GM21447 (cell line): ENCODE measurements at regions not wholly inside any gene's neighbourhood (a gene's known extent, or its start where the extent isn't known, plus 50 kb on each side); places are given as distances from the start of the nearest gene placed in this dataset.
A peak's percentile ranks its signal among the peaks of the same experiment; 100 is the strongest.

Experiments used
- ATAC-seq: cut with Tn5 transposase; IDR thresholded peaks from one replicate; pipeline ENCODE4 v1.9.1; 2021; ENCODE audit not compliant: unreplicated experiment

DNA sequence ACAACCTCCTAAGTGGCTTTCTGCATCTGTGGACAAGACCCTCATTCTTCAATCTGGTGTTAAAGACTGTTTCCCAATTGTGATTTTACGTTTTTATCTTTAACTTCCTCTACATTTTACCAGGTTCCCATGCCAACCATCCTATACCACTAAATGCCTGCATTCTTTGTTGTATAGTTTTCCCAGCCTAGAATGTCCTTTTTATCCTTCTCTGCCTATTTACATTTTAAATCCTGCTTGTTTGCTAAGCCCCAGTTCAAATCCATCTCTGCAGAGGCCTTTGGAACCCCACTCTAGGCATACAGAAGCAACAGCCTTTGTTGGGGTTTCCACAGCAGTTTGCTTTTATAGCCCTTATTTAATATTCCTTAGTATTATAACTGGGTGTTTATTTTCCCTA is 325.1 kb upstream of the DDHD1 start:
- no peak for ATAC-seq

- ATAC-seq = no peak
Observed at GRCh38 chr14:53473480-53473879, 320.4 kb upstream of the DDHD1 start.

- no peak for ATAC-seq
Observed at GRCh38 chr14:53472306-53472705, 319.2 kb upstream of the DDHD1 start.

DNA sequence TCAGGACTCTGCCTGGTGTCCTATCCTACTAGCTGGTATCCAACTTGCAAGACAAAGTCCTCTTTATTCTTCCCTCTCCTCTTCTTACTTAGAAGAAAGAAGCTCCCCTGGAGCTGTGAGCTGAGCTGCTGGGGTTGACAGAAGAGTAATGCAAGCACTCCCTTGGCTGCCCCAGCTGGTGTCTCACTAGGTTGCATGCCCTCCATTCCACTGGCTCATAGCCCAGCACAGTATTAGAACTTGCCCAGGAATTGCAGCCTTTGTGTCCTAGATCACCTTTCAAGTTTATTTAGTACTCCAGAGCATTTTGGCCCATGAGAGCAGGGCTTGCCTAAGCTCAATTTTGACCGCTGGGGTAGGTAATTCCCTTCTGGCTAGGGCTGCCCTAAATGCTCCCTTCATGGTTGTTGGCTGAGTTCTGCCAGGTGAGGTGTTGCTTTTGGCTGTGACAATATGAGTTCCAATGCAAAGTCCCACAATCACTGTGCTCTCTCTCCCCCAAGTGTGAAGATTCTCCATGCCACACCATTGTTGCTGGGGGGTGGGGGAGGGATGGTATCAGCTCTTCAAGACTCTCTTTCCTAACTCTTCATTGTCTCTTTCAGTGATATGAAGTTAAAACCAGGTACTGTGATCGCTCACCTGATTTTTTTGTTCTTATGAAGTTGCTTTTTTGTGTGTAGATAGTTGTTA is 317.4 kb upstream of the DDHD1 start:
- no peak for ATAC-seq

DNA sequence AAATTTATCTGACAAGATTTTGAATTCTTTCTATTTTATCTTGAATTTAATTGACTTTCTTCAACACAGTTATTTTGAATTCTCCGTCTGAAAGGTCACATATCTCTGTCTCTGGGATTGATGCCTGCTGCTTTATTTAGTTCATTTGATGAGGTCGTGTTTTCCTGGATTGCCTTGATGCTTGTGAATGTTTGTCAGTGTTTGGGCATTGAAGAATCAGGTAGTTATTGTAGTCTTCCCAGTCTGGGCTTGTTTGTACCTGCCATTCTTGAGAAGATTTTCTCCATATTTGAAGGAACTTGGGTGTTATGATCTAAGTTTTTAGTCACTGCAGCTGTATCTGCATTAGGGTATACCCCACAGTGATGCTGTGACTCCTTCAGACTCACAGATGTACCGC is 315.8 kb upstream of the DDHD1 start:
- no peak for ATAC-seq

GRCh38 chr14:53464376-53464775 is 311.3 kb upstream of the DDHD1 start:
- no peak for ATAC-seq

DNA sequence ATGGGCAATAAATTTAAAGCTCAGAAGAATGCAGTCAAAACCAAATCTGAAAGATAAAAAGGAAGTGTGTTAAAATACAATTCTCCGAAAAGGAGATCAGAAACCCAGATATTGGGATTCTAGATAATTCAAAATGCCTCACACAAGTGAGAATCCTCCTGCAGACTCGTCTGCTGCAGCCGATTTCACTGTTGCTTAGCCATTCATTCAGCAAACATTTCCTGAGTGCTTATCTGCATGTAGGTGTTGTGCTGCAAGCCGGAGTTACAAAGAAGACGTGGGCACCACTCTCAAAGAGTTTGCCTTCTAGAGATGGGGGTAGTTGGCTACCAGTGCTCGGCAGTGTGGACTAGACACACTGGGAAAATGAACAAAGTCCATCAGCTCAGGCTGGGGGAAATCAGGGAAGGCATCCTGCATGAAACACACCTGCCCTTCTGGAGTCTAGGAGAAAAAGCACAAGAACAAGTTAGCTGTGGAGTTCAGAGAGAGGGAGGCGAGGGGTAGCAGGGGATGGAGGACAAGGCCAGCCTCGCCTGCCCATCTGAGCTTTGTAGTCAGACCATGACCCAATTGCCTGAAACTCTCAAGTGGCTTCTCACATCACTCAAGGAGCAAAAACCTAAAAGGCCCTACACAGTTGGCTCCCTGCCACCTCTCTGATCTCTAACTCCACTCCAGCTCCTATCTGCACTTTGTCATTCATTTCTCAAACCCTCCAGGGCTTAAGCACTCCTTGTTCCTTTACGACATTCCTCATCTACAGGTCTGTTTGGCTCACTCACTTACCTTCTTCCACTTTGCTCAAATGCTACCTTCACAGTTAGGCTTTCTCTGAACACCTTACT is 310.0 kb upstream of the DDHD1 start:
- ATAC-seq = no peak

DNA sequence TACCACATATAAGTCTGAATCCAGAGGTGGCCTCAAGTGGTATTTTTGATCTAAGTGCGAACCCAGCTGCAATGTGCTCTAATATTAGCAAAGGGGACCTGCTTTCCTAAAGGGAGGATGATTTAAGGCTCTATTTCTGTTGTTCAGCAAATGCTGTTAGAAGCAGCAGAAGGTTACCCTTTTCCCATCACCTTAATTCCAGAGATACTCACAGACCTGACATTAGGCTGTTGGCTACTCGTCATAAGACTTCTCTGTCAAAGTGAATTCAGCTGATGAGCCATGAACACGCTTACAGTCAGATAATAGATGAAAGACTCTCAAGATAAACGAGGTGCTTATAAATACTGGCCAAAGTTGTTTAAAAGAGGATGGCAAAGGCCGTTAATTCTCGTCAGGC is 308.7 kb upstream of the DDHD1 start:
- no peak for ATAC-seq

GRCh38 chr14:53460544-53460943 is 307.4 kb upstream of the DDHD1 start:
- no peak for ATAC-seq

- no peak for ATAC-seq
Observed at GRCh38 chr14:53458368-53458814, 305.3 kb upstream of the DDHD1 start.

DNA sequence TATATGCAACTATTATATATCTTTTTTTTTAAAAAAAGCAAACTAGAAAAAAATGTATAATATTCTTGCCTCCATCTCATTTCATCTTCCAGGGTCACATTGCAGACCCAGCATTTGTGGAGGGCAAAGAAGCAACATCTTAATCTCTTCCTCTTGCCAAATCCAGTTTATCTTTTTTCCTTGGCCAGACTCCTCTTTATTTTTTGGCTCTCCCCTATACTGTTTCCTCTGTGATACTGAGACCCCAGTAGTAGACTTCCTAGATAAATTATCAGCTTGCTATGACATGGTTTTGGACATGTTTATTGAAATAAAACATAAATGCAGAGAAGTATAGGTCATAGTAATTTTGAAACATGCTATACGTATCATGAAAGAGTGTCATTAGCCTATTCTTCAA is 303.8 kb upstream of the DDHD1 start:
- ATAC-seq = no peak

DNA sequence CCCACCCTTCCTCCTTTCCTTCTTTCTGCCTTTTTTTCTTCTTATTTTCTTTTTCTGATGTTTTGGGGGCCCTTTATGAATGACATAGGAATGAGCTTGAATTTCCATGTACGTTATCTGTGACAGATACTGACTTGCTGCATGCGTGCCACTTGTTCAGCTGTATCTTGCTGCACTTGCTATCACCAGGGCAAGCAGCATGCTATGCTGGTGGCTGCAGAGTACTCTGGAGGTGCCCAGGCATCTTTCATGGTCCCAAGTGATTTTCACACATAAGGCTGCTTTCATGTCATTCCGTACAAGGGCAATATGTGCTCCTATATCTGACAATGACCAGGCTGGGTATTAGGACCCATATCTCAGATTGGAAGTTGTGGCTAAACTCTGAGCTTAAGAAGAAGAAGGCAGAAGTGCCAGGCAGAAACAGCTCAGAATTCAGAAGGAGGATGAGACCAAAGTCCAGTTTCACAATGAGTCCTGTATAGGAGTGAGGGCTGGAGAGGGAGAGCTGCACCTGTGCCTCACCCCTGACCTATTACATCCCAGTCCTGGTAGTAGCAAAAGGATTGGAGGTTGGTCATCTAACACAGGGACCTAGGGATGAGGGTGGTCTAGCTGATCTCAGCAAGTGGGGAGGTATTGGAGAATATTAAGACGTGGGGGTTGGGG is 299.0 kb upstream of the DDHD1 start:
- ATAC-seq = no peak

DNA sequence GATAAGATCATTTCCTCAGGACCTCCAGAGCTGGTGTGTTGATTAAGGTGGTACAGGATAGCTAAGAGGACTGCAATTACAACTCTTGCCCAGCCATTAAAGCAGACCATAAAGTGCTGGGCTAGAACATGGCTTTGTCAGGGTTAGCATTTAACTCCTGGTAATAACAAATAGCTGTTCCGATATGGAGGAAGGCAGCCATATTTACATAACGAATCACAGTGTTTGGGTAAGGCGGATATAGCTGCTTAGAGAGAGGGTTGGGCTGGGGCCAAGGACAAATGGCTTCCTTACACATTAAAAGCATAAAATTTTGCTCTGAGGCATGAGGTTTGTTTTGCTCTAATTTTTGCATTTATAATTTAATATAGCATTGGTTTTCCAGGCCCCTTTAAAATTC is 297.7 kb upstream of the DDHD1 start:
- no peak for ATAC-seq

DNA sequence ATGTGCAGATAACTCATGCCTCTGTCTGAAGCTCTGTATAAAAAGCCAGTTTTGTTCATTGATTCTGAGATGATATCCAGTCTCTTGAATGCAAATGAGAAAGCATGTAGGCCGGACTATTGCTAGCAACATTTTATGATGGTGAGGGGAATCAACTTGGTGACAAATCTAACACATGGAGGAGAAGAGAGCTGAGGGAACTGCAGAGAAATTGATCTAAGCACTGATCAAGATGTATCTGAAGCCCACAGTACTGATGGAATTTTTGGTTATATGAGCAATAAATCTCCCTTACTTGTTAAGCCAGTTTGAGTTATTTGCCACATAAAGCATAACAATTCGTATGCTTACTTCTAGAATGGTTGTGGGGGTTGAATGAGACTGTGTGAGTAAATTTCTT is 295.6 kb upstream of the DDHD1 start:
- ATAC-seq = no peak

GRCh38 chr14:53444677-53445312 is 291.7 kb upstream of the DDHD1 start:
- no peak for ATAC-seq

DNA sequence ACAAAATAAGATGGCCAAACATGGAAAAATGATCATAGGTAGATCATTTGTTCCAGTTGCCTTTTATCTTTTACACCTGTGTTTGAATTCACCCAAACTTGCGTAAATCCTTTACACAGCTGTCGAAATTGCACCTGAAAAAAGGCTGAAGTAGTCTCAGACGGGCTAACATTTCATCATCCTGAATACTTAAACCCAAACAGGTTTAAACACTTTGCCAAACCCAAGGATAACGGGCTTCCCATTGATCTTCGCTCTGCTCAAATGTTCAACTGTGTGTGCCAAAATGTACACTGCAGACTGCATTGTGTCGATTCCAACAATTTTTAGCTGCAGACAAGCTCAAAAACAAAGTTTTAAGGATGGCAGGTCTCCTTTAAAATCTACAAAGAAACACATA is 288.7 kb upstream of the DDHD1 start:
- no peak for ATAC-seq

DNA sequence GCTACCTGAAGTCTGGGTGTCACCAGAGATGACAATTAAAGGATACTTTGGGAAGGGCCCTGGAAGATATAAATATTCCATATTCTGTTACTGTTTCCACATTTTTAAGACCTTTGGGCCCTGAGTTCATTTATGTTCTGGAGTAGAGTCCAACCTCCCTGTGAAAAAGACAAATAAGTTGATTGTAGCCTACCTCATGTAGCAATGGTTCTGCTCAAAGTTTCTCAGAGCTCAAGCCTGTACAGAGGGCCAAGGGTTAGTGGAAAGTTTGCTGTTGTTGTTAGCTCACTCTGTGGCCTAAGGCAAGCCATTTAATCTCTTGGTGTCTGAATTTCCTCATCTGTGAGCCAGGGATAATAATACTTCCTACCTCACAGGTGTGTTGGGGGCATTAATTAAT is 284.7 kb upstream of the DDHD1 start:
- ATAC-seq = no peak

- ATAC-seq = peak; percentile 81
Observed at GRCh38 chr14:53432378-53432802, 279.3 kb upstream of the DDHD1 start.

DNA sequence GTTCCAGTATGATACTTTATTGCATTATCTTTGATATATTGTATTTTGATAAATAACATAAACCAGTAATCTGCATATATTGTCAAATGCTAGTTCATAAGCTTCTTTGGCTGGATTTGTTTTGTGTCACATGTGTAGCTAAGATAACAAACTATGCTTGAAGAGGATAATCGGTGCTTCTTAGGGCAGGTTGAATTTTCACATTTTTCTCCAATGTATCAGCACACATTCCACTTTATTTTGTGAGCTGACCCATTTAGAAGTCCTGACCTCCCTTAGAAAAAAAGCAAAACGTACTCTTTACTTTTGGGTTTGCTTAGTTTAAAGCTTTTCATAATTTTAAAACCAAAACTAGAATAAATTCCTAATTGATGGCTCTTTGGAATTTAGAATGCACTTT is 277.7 kb upstream of the DDHD1 start:
- no peak for ATAC-seq

DNA sequence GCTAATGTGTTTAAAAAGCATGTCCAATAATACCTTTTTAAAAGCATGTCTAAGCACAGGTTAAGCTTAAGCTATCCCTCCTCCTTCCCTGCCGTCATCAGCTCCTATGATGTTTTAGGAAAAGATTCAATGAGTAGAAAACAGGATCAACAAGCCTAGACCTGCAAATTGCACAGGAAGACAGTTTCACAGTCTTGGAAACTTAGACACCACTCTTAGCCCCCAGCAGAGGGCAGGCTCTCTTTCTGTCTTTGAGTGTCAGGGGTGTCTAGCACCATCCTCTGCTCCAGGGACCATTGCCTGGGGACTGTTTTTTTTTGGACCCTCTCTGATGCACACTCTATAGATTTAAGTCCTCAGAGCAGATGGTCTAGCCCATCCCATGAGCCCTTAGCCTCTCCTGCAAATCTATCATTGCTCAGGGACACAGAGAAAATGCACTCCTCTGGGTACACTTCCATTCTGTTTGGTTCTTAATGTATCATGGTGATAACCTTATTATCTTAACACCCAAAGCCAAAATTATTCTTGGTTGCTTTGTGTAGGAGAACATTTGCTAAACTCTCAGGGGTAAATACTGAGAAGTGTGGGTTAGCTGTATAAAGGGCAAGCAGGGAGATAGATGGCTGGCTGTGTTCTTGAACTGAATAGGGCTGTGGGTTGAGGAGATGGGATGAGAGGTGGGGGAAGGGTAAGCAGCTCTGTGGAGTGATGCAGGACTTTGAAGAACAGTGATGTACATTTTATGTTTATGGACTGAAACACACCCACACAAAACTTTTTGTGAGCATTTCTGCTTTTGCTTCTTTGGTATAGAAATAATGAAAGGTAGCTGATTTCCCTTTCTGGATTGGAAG is 259.9 kb upstream of the DDHD1 start:
- no peak for ATAC-seq

- no peak for ATAC-seq
Observed at GRCh38 chr14:53411125-53411524, 258.0 kb upstream of the DDHD1 start.
